Smooth muscle cell (in vitro differentiated cells): ENCODE measurements at regions not wholly inside any gene's neighbourhood (a gene's known extent, or its start where the extent isn't known, plus 50 kb on each side); places are given as distances from the start of the nearest gene placed in this dataset.

Experiments used
- DNase-seq: peaks from one replicate; lab custom pipeline; 2025; ENCODE audit not compliant: unreplicated experiment; lab: John Stamatoyannopoulos, UW
- H2AFZ ChIP-seq: fragments of 200-600 bp; sonication (generic); 2 replicates; pipeline ENCODE4 v1.6.0; 2016; ENCODE audit warnings: antibody characterized with exemption, low read depth, mild to moderate bottlenecking
- H3F3A ChIP-seq: fragments of 200-600 bp; sonication (generic); 2 replicates; pipeline ENCODE4 v1.6.0; 2017; ENCODE audit warnings: antibody characterized with exemption, low read depth
- H3K27ac ChIP-seq: fragments of 200-600 bp; sonication (generic); 2 replicates; pipeline ENCODE4 v1.5.1; 2016; ENCODE audit warnings: low read depth, mild to moderate bottlenecking
- H3K27me3 ChIP-seq: fragments of 200-600 bp; sonication (generic); 2 replicates; pipeline ENCODE4 v1.6.1; 2016; ENCODE audit warnings: low read depth, mild to moderate bottlenecking
- H3K36me3 ChIP-seq: fragments of 200-600 bp; sonication (generic); 2 replicates; pipeline ENCODE4 v1.5.1; 2016; ENCODE audit warnings: low read depth
- H3K4me1 ChIP-seq: fragments of 200-600 bp; sonication (generic); 2 replicates; pipeline ENCODE4 v1.5.1; 2016; ENCODE audit warnings: low read depth
- H3K4me2 ChIP-seq: fragments of 200-600 bp; sonication (generic); 2 replicates; pipeline ENCODE4 v1.6.0; 2016; ENCODE audit warnings: mild to moderate bottlenecking
- H3K4me3 ChIP-seq: fragments of 200-600 bp; sonication (generic); 2 replicates; pipeline ENCODE4 v1.5.1; 2016; ENCODE audit warnings: mild to moderate bottlenecking
- H3K79me2 ChIP-seq: fragments of 200-600 bp; sonication (generic); 2 replicates; pipeline ENCODE4 v1.6.0; 2016; ENCODE audit warnings: low read depth, mild to moderate bottlenecking
- H3K9ac ChIP-seq: fragments of 200-600 bp; sonication (generic); 2 replicates; pipeline ENCODE4 v1.6.0; 2016; ENCODE audit warnings: low read depth
- H3K9me3 ChIP-seq: fragments of 200-600 bp; sonication (generic); replicated peaks from 2 replicates; pipeline ENCODE4 v1.5.1; 2016; ENCODE audit warnings: low read depth
- H4K20me1 ChIP-seq: fragments of 200-600 bp; sonication (generic); 2 replicates; pipeline ENCODE4 v1.6.0; 2016; ENCODE audit warnings: low read depth
- WGBS: methylation state at CpG from one replicate; pipeline ENCODE4 v1.1.7; 2016; ENCODE audit warnings: low lambda C conversion rate; 5-methylcytosine and 5-hydroxymethylcytosine counted together
- TF ChIP-seq, protein P1 (sequence below): fragments of 200-600 bp; sonication (generic); IDR thresholded peaks from 2 replicates; pipeline ENCODE4 v1.5.1; 2017; ENCODE audit warnings: borderline replicate concordance, mild to moderate bottlenecking, antibody characterized with exemption; ENCODE audit not compliant: insufficient read depth, poor library complexity, severe bottlenecking

DNA sequence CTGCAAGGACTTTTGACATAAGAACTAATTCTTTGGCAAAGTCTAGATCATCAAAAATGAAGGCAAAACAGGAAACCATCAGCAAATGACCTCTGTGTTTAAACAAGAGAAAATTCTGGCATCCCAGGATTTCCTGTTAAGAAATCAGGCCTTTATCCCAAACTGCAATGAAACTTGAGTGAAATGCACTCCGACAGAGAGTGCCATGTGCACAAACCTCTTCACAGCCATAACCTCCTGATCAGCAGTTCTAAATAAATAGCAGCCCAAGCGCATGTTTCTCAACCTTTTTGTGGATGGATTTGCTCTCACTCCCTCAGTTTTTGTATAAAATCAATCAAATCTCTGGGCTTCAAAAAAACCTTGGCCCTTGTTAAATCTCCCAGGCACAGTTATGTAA is 107.7 kb upstream of the EEPD1 start:
- Histone ChIP-seq H2AFZ (no peak overlapping the region), H3K4me2 (no peak overlapping the region), H3K79me2 (no peaks in the 10 kb centered on the region), H3K36me3 (no peaks in the 10 kb centered on the region), H3K4me1 (no peaks in the 10 kb centered on the region), H4K20me1 (no peaks in the 10 kb centered on the region), H3K27me3 (no peaks in the 10 kb centered on the region), H3K4me3 (no peak overlapping the region), H3F3A (no peaks in the 10 kb centered on the region), H3K9me3 (no peaks in the 10 kb centered on the region), H3K27ac (no peak overlapping the region), H3K9ac (no peak overlapping the region)
- TF ChIP-seq, protein P1, sequence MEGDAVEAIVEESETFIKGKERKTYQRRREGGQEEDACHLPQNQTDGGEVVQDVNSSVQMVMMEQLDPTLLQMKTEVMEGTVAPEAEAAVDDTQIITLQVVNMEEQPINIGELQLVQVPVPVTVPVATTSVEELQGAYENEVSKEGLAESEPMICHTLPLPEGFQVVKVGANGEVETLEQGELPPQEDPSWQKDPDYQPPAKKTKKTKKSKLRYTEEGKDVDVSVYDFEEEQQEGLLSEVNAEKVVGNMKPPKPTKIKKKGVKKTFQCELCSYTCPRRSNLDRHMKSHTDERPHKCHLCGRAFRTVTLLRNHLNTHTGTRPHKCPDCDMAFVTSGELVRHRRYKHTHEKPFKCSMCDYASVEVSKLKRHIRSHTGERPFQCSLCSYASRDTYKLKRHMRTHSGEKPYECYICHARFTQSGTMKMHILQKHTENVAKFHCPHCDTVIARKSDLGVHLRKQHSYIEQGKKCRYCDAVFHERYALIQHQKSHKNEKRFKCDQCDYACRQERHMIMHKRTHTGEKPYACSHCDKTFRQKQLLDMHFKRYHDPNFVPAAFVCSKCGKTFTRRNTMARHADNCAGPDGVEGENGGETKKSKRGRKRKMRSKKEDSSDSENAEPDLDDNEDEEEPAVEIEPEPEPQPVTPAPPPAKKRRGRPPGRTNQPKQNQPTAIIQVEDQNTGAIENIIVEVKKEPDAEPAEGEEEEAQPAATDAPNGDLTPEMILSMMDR: no peak
- 70% methylated on average over 2 of the region's 2 CpGs for WGBS
- no peak for DNase-seq

DNA sequence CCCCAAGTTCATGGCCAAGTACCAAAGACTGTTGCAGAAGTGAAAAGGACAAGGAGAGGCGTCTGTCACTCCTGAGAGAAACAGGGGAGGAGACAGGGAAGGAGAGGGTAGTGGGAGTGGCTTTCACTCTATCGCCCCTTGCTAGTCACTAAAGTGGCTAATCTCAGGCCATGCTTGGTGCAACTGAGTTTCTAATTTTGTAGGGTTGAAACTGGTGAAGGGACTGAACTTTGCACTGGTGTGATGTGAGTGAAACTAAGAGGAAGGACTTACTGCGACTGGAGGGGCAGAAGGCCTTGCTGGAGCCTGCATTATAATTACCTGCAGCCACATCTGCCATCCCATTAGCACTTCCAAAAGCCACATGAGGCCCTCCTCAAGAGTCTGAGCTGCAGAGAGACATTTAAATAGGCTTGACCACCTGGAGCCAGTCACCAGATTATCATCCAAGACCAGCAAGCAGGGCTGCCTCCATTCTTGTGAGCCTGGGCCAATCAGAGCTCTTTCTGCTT is 107.2 kb upstream of the EEPD1 start:
- no peak for DNase-seq
- no peaks in the 10 kb centered on the region for H3K4me1 ChIP-seq
- TF ChIP-seq, protein P1: no peak
- no peaks in the 10 kb centered on the region for H3K79me2 ChIP-seq
- H3K27me3 ChIP-seq: no peaks in the 10 kb centered on the region
- H3K4me2 ChIP-seq: no peak overlapping the region
- no peaks in the 10 kb centered on the region for H3K36me3 ChIP-seq
- H4K20me1 ChIP-seq: no peaks in the 10 kb centered on the region
- WGBS: 83% methylated on average over 3 of the region's 3 CpGs
- no peak overlapping the region for H3K27ac ChIP-seq
- H3K9me3 ChIP-seq: no peaks in the 10 kb centered on the region
- H2AFZ ChIP-seq: no peak overlapping the region
- no peak overlapping the region for H3K4me3 ChIP-seq
- H3K9ac ChIP-seq: no peak overlapping the region
- no peaks in the 10 kb centered on the region for H3F3A ChIP-seq

DNA sequence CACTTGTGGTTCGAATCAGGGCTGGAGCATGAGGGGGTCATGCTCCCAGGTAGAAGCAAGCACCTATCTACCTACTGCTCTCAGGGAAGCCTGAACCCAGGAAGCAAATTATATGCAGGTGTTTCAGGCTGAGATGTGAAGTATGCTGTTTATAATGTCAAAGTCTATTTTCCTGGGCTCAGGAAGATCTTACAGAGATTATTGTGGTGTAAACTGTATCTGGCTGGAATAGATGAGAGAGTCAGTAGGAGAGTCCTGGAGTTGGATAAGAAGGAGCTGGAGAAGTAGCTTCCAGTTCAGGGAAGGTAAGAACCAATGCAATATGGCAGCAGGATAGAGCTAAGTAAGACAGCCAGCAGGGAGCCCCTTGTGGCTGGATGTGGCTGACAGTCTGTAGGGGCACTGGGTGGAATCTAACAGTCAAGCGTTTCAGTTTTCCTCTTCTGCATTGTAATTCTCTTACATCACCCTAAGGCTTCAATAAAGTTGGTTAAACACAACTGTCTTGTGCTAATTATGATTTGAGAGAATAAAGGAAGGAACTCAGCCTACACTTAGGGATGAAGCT is 105.9 kb upstream of the EEPD1 start:
- Histone ChIP-seq H3K4me2 (no peak overlapping the region), H3F3A (no peaks in the 10 kb centered on the region), H3K27ac (no peak overlapping the region), H3K4me1 (no peaks in the 10 kb centered on the region), H3K9me3 (no peaks in the 10 kb centered on the region), H2AFZ (no peak overlapping the region), H3K9ac (no peak overlapping the region), H3K27me3 (no peaks in the 10 kb centered on the region), H4K20me1 (no peaks in the 10 kb centered on the region), H3K4me3 (no peak overlapping the region), H3K79me2 (no peaks in the 10 kb centered on the region), H3K36me3 (no peaks in the 10 kb centered on the region)
- TF ChIP-seq, protein P1: no peak
- DNase-seq: no peak
- 76% methylated on average over 2 of the region's 2 CpGs for WGBS

DNA sequence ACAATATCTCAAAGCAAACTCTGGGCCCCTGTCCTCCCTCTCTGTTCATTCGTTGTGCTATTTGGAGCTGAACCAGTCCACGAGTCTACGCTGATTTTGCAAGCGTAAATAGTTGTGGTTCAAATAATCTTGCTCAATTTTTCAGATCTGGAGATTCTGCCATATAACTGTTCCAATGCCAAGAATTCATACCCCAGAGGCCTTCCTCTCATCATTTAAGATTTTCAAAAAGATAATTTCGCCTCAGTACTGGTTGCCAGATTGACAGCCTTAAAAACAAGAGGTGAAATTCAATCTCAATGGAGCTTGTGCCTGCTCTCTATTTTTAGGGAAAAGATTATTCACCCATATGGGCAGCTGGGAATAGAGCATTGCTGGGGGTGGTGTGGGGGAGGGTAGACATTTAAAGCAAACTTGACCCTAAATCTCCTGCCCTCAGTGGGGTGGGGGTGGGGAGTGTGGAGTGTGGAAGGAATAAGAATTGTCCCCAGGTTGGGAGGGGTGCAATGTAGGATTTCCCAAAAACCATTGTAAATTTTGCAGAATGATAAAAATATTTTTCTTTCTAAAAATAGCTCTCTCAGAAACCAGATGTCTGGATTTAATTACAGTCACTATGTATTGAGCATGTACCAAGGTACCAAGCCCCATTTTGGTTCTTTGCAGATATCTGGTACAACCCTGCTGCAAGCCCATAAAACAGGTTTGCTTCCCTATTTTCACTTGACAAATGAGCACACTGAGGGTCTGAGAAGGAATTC is 104.7 kb upstream of the EEPD1 start:
- TF ChIP-seq, protein P1: no peak
- Histone ChIP-seq H3K27ac (peak overlapping the region; percentile 19), H3K36me3 (no peaks in the 10 kb centered on the region), H3K27me3 (no peaks in the 10 kb centered on the region), H3F3A (no peaks in the 10 kb centered on the region), H3K4me3 (no peak overlapping the region), H2AFZ (peak overlapping the region; percentile 65), H3K9ac (no peak overlapping the region), H3K4me2 (peak overlapping the region; percentile 76), H4K20me1 (no peaks in the 10 kb centered on the region), H3K9me3 (no peaks in the 10 kb centered on the region), H3K79me2 (no peaks in the 10 kb centered on the region), H3K4me1 (no peaks in the 10 kb centered on the region)
- WGBS: 38% methylated on average over 5 of the region's 5 CpGs
- no peak for DNase-seq
